ENCODE measurements at regions not wholly inside any gene's neighbourhood (a gene's known extent, or its start where the extent isn't known, plus 50 kb on each side); places are given as distances from the start of the nearest gene placed in this dataset.

DNA sequence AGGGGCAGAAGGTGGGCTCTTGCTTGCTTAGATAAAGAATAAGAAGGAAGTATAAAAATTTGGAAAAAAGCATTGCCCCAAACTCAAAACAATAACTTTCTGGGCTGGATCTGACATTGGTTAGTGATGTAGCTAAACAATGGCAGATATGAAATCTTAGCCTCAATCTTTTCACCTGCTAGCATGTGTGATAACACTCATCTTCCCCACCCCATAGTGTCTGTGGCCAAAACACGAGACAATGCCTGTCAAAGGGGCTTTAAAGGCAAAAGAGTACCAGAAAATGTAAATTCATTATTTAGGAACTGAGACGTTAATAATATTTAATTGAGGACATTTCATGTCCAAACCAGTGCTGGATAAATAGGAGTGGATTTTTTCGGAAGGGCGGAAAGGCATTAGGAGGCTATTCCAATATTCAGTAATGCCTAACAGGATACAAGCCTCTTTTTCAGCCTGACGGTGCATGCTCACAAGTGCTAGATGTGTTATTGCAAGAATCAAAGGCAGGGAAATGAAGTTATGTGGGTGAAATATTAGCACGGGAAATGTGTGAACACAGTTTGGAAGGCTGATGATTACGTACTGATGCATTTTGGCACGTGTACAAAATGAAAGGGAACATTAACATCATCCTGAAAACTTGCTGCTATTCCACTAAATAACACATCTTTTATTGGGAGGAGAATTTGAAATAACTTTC lies 395.7 kb downstream of the GALR1 start:
- 66 to 81% (median 78%) methylated on average over 8 of the region's 8 CpGs for WGBS, 5 donors
- no peak overlapping the region for H3K4me3 ChIP-seq

DNA sequence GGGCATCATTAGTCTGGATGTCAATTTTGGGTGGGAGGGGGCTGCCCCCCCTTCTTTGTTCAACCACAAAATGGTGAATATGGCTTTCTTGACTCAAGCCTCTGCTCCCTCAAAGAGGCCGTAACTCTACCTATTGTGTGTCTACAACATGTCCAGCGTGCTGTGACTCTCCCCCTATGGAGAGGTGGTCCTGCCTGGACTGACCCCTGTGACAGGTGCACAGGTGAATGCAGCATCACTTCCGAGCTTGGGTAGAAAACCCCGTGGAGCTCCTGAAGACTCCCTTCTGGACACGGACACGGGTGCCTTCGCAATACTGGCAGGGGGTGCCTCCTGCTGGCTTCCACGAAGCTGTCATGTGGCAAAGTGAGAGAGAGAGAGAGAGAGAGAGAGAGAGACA lies 397.8 kb downstream of the GALR1 start:
- Histone ChIP-seq H3K4me3 (no peak overlapping the region), H3K27ac (no peak overlapping the region), H3K27me3 (peaks cover 0 to 9% (median 4%) of the 10 kb centered on the region in 3 donors), H3K36me3 (no peaks in the 10 kb centered on the region), H3K4me1 (peaks cover 0 to 7% (median 3%) of the 10 kb centered on the region in 4 donors), H3K9me3 (no peaks in the 10 kb centered on the region)
- 63 to 71% (median 66%) methylated on average over 8 of the region's 8 CpGs for WGBS, 5 donors
- TF ChIP-seq POLR2A (IDR thresholded peaks at IDR 0.05) = no peak
- TF ChIP-seq POLR2AphosphoS5 (IDR thresholded peaks at IDR 0.05) = no peak
- no peak for TF ChIP-seq EP300 (IDR thresholded peaks at IDR 0.05)
- TF ChIP-seq, protein P1, sequence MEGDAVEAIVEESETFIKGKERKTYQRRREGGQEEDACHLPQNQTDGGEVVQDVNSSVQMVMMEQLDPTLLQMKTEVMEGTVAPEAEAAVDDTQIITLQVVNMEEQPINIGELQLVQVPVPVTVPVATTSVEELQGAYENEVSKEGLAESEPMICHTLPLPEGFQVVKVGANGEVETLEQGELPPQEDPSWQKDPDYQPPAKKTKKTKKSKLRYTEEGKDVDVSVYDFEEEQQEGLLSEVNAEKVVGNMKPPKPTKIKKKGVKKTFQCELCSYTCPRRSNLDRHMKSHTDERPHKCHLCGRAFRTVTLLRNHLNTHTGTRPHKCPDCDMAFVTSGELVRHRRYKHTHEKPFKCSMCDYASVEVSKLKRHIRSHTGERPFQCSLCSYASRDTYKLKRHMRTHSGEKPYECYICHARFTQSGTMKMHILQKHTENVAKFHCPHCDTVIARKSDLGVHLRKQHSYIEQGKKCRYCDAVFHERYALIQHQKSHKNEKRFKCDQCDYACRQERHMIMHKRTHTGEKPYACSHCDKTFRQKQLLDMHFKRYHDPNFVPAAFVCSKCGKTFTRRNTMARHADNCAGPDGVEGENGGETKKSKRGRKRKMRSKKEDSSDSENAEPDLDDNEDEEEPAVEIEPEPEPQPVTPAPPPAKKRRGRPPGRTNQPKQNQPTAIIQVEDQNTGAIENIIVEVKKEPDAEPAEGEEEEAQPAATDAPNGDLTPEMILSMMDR (IDR thresholded peaks at IDR 0.05) = no peak
- intact Hi-C loops (cut with DNase I; ENCODE audit: low total_unique reads) = no loop called here
- no peak for DNase-seq

More for the DNA sequence above, 395.7 kb downstream of the GALR1 start:
- Histone ChIP-seq H3K4me1 (no peaks in the 10 kb centered on the region), H3K9me3 (no peaks in the 10 kb centered on the region), H3K27me3 (no peaks in the 10 kb centered on the region), H3K27ac (no peak overlapping the region), H3K36me3 (no peaks in the 10 kb centered on the region)
- TF ChIP-seq POLR2A (IDR thresholded peaks at IDR 0.05) = no peak
- TF ChIP-seq, protein P1 (IDR thresholded peaks at IDR 0.05) = no peak
- no peak for DNase-seq
- intact Hi-C loops (cut with DNase I; ENCODE audit: low total_unique reads) = no loop called here

DNA sequence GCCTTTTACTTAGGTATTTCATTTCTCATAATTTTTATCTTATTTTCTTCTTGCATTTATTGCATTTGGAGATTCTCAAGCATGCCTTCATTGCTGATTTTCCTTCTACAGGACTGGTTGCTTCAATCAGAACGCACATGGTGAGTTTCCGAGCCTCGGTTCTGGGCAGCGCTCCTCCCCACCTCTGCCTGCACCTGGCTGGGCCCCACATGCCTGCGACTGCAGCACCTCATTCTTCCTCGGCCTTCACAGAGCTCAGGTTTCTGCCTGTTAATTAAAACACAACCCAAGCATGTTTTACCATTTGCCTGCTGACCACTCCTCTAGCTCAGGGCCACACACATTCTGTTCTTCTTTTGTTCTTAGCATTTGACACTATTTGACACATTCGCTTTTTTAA lies 398.8 kb downstream of the GALR1 start:
- no peak for DNase-seq
- Histone ChIP-seq H3K27ac (no peak overlapping the region), H3K36me3 (no peaks in the 10 kb centered on the region), H3K9me3 (no peaks in the 10 kb centered on the region), H3K27me3 (peaks cover 0 to 9% (median 4%) of the 10 kb centered on the region in 3 donors), H3K4me3 (no peak overlapping the region), H3K4me1 (peaks cover 0 to 7% (median 3%) of the 10 kb centered on the region in 4 donors)
- WGBS, 5 donors = 61 to 69% (median 63%) methylated on average over 7 of the region's 7 CpGs
- intact Hi-C loops (cut with DNase I; ENCODE audit: low total_unique reads) = no loop called here
- TF ChIP-seq, protein P1 (IDR thresholded peaks at IDR 0.05) = no peak
- TF ChIP-seq POLR2A (IDR thresholded peaks at IDR 0.05) = no peak
- TF ChIP-seq POLR2AphosphoS5 (IDR thresholded peaks at IDR 0.05) = no peak
- TF ChIP-seq EP300 (IDR thresholded peaks at IDR 0.05) = no peak

DNA sequence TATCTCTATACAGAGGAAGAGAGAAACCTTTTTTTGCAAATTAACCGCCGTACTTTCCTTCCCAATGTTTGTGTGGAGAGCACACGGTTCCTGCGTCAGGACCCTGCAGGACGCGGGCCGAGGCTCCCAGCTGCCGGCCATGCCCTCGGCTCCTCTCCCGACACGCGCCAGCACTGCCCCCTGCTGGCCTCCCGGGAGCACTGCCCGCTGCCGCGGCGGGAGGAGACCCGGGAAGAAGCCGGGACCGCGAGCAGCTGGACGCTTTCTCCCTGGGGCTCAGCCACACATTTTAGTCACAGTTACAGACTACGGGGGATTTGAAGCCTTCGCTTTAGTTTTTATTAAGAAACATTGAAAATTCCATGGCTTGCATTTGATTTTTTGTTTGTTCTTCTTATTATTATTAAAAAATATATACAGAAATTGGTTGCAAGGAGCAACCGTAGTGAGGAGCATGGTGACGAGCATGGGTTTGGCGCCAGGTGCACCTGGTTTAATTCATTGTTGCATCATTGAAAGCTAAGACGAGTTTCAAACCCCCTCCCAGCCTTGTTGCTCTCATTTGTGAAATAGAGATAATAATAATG lies 401.2 kb downstream of the GALR1 start:
- Histone ChIP-seq H3K4me3 (no peak overlapping the region), H3K4me1 (peaks cover 0 to 7% (median 3%) of the 10 kb centered on the region in 4 donors), H3K27me3 (peaks cover 0 to 13% (median 4%) of the 10 kb centered on the region in 3 donors), H3K36me3 (no peaks in the 10 kb centered on the region), H3K27ac (no peak overlapping the region), H3K9me3 (no peaks in the 10 kb centered on the region)
- WGBS, 5 donors = 7 to 12% (median 9%) methylated on average over 28 of the region's 28 CpGs
- no peak for TF ChIP-seq POLR2A (IDR thresholded peaks at IDR 0.05)
- no peak for TF ChIP-seq EP300 (IDR thresholded peaks at IDR 0.05)
- TF ChIP-seq POLR2AphosphoS5 (IDR thresholded peaks at IDR 0.05) = no peak
- TF ChIP-seq, protein P1 (IDR thresholded peaks at IDR 0.05) = peak in 5 of 7 experiments; percentile 42 to 77 (median 67)
- DNase-seq = peak; percentile 57 to 87
- intact Hi-C loops (cut with DNase I; ENCODE audit: low total_unique reads) = no loop called here
